ENCODE measurements at regions not wholly inside any gene's neighbourhood (a gene's known extent, or its start where the extent isn't known, plus 50 kb on each side); places are given as distances from the start of the nearest gene placed in this dataset.

- TF ChIP-seq CTCF (conservative IDR thresholded peaks at IDR 0.05), result no peak
- Histone ChIP-seq H4K8ac (replicated peaks; ENCODE audit: insufficient read length, low read depth, low read length) (no peak overlapping the region), H2AFZ (ENCODE audit: low read length) (no peak overlapping the region), H4K20me1 (ENCODE audit: control insufficient read depth, insufficient read depth, insufficient read length) (no peaks in the 10 kb centered on the region), H3K56ac (ENCODE audit: insufficient read length, low read depth, low read length) (no peak overlapping the region), H3K23me2 (ENCODE audit: insufficient read length, low read depth, low read length, poor library complexity, severe bottlenecking) (no peaks in the 10 kb centered on the region), H3K4me1 (ENCODE audit: insufficient read depth, low read length) (no peaks in the 10 kb centered on the region), H3K27me3 (ENCODE audit: insufficient read depth, low read length) (no peaks in the 10 kb centered on the region), H3K27ac (ENCODE audit: insufficient read length, low read depth, low read length) (no peak overlapping the region), H3K4ac (ENCODE audit: low read depth, low read length) (no peak overlapping the region), H3K79me1 (ENCODE audit: insufficient read depth, low read depth, low read length, poor library complexity, severe bottlenecking) (no peaks in the 10 kb centered on the region), H4K91ac (ENCODE audit: insufficient read length, low read depth, low read length) (no peak overlapping the region), H3T11ph (ENCODE audit: low read length) (no peak overlapping the region), H2BK12ac (ENCODE audit: insufficient read length, low read depth, low read length) (no peak overlapping the region), H2BK5ac (ENCODE audit: insufficient read length, low read length) (no peak overlapping the region), H2BK15ac (ENCODE audit: low read depth, low read length) (no peak overlapping the region), H2BK20ac (ENCODE audit: low read depth, low read length, poor library complexity, severe bottlenecking) (no peak overlapping the region), H4K5ac (ENCODE audit: insufficient read length, low read depth, low read length) (no peak overlapping the region), H2AK5ac (ENCODE audit: insufficient read length, low read length) (no peak overlapping the region), H3K14ac (ENCODE audit: insufficient read depth, low read length) (no peak overlapping the region), H3K9ac (ENCODE audit: extremely low read depth, insufficient read length, low read length) (no peak overlapping the region), H3K23ac (ENCODE audit: insufficient read length, low read depth, low read length) (no peak overlapping the region), H2BK120ac (ENCODE audit: low read depth, low read length, poor library complexity, severe bottlenecking) (no peak overlapping the region), H3K4me2 (ENCODE audit: insufficient read depth, insufficient read length, low read length) (no peak overlapping the region), H3K79me2 (ENCODE audit: insufficient read depth, low read length) (no peaks in the 10 kb centered on the region), H3K18ac (ENCODE audit: insufficient read length, low read depth, low read length) (no peak overlapping the region), H3K9me3 (ENCODE audit: control insufficient read depth, low read depth, low read length) (no peaks in the 10 kb centered on the region)
- H3K27ac Mint-ChIP-seq, result no peak overlapping the region
- WGBS (ENCODE audit: extremely low coverage, insufficient read length, low lambda C conversion rate), result no CpG with 5 or more reads among the region's 2 CpGs
- no peaks in the 10 kb centered on the region for H3K9me3 Mint-ChIP-seq
- H3K27me3 Mint-ChIP-seq (ENCODE audit: low read depth), result no peaks in the 10 kb centered on the region
- H3K4me3 Mint-ChIP-seq, result no peak overlapping the region
- H3K4me1 Mint-ChIP-seq, result peaks cover 4% of the 10 kb centered on the region in 2 experiments
- no peak for DNase-seq
- H3K36me3 Mint-ChIP-seq (ENCODE audit: insufficient read depth in 1 of 3, low read depth in 3 of 3), result no peaks in the 10 kb centered on the region
Observed at GRCh38 chr11:88398372-88398771, 60.8 kb upstream of the CTSC start.
